RCC 7860 (cell line): ENCODE measurements at regions not wholly inside any gene's neighbourhood (a gene's known extent, or its start where the extent isn't known, plus 50 kb on each side); places are given as distances from the start of the nearest gene placed in this dataset.
"Not testable (repeated sequence)": the region's sequence is repeated elsewhere in the genome, so short reads cannot be mapped to it uniquely, and the experiment has no call there.

Experiments used
- DNase-seq: peaks from one replicate; pipeline ENCODE4 v3.0.0-alpha.2; 2015; ENCODE audit warnings: low spot score
- FAIRE-seq: peaks from 2 replicates; lab custom pipeline; 2012; peaks lifted over from hg19 to GRCh38; lab: Jason Lieb, UNC

GRCh38 chr7:85686401-85687181 is 499.7 kb upstream of the SEMA3D start:
- DNase-seq = no peak
- FAIRE-seq = no peak

GRCh38 chr7:85685901-85686300 is 499.0 kb upstream of the SEMA3D start:
- DNase-seq = no peak
- FAIRE-seq = no peak

- FAIRE-seq = no peak
- DNase-seq = no peak
These were observed 496.2 kb upstream of the SEMA3D start for GRCh38 chr7:85682833-85683620.

- DNase-seq (no peak), FAIRE-seq (no peak)
These were observed 494.4 kb upstream of the SEMA3D start for GRCh38 chr7:85681241-85681640.

- not testable (repeated sequence) for FAIRE-seq, DNase-seq
These were observed 488.2 kb upstream of the SEMA3D start for GRCh38 chr7:85675093-85675492.

- DNase-seq = no peak
- FAIRE-seq = no peak
These were observed 487.0 kb upstream of the SEMA3D start for GRCh38 chr7:85673876-85674275.

- FAIRE-seq = no peak
- no peak for DNase-seq
These were observed 482.4 kb upstream of the SEMA3D start for GRCh38 chr7:85669225-85669624.

- DNase-seq (no peak), FAIRE-seq (no peak)
These were observed 477.5 kb upstream of the SEMA3D start for GRCh38 chr7:85664341-85664740.

GRCh38 chr7:85659364-85659763 is 472.5 kb upstream of the SEMA3D start:
- no peak for DNase-seq
- FAIRE-seq = no peak

- FAIRE-seq (no peak), DNase-seq (no peak)
These were observed 468.4 kb upstream of the SEMA3D start for GRCh38 chr7:85655252-85655651.

GRCh38 chr7:85644272-85644671 is 457.4 kb upstream of the SEMA3D start:
- no peak for DNase-seq
- no peak for FAIRE-seq

GRCh38 chr7:85641331-85641730 is 454.5 kb upstream of the SEMA3D start:
- DNase-seq = no peak
- no peak for FAIRE-seq

GRCh38 chr7:85638394-85638793 is 451.5 kb upstream of the SEMA3D start:
- DNase-seq (no peak), FAIRE-seq (no peak)

- DNase-seq (no peak), FAIRE-seq (no peak)
These were observed 448.1 kb upstream of the SEMA3D start for GRCh38 chr7:85634951-85635350.

- DNase-seq = no peak
These were observed 444.2 kb upstream of the SEMA3D start for GRCh38 chr7:85630904-85631600.

GRCh38 chr7:85627791-85628586 is 441.1 kb upstream of the SEMA3D start:
- FAIRE-seq = no peak
- DNase-seq = no peak

More at GRCh38 chr7:85630904-85631600, 444.2 kb upstream of the SEMA3D start:
- no peak for FAIRE-seq

GRCh38 chr7:85622059-85622458 is 435.2 kb upstream of the SEMA3D start:
- FAIRE-seq = no peak
- DNase-seq = no peak

GRCh38 chr7:85620936-85621685 is 434.3 kb upstream of the SEMA3D start:
- DNase-seq = no peak
- FAIRE-seq = no peak

- FAIRE-seq = no peak
- DNase-seq = no peak
These were observed 432.4 kb upstream of the SEMA3D start for GRCh38 chr7:85619236-85619635.

GRCh38 chr7:85614684-85615083 is 427.8 kb upstream of the SEMA3D start:
- no peak for FAIRE-seq
- DNase-seq = no peak
